Thyroid gland (tissue), 4 donors: ENCODE measurements at regions not wholly inside any gene's neighbourhood (a gene's known extent, or its start where the extent isn't known, plus 50 kb on each side); places are given as distances from the start of the nearest gene placed in this dataset.

Source experiments
- POLR2A ChIP-seq, 2 donors: fragments of 450-650 bp; IDR thresholded peaks; one replicate each; pipeline ENCODE4 v1.6.1; 2017; ENCODE audit warnings: antibody characterized with exemption in 2 of 2, mild to moderate bottlenecking in 2 of 2, moderate library complexity in 1 of 2
- TF ChIP-seq, protein P1 (sequence below), 6 experiments: fragments of 200-600 bp in 3 of 6; fragments of 450-650 bp in 3 of 6; sonication (generic) in 3 of 6; IDR thresholded peaks; one replicate each; pipeline ENCODE4 v1.5.1; 2016 to 2019; ENCODE audit warnings: antibody characterized with exemption in 6 of 6, mild to moderate bottlenecking in 2 of 6, inconsistent platforms in 1 of 6, moderate library complexity in 1 of 6

DNA sequence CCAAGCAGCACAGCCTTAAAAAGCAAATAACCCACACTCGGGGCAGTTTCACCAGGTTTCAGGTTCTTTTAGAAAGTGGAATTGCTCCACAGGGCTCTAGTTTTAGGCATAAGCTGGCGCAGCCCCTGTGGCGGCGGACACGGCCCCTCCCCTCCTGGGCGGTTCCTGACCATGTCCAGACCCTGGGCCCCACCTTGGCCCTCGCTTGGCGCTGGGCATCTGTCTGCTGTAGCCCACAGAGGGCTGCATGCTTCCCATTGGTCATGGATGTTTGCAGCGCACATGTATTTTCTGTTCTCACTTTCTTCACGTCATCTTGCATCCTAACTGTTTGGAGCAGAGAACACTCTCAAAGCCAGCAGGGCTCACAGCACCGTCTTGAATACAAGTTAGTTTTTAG lies 244.3 kb downstream of the BRD1 start:
- TF ChIP-seq, protein P1, sequence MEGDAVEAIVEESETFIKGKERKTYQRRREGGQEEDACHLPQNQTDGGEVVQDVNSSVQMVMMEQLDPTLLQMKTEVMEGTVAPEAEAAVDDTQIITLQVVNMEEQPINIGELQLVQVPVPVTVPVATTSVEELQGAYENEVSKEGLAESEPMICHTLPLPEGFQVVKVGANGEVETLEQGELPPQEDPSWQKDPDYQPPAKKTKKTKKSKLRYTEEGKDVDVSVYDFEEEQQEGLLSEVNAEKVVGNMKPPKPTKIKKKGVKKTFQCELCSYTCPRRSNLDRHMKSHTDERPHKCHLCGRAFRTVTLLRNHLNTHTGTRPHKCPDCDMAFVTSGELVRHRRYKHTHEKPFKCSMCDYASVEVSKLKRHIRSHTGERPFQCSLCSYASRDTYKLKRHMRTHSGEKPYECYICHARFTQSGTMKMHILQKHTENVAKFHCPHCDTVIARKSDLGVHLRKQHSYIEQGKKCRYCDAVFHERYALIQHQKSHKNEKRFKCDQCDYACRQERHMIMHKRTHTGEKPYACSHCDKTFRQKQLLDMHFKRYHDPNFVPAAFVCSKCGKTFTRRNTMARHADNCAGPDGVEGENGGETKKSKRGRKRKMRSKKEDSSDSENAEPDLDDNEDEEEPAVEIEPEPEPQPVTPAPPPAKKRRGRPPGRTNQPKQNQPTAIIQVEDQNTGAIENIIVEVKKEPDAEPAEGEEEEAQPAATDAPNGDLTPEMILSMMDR (IDR thresholded peaks at IDR 0.05), result no peak
- TF ChIP-seq POLR2A (IDR thresholded peaks at IDR 0.05), result no peak
